GM20000 (cell line): ENCODE measurements at regions not wholly inside any gene's neighbourhood (a gene's known extent, or its start where the extent isn't known, plus 50 kb on each side); places are given as distances from the start of the nearest gene placed in this dataset.

Source experiments
- DNase-seq: peaks from one replicate; pipeline ENCODE4 v3.0.0; 2012; ENCODE audit warnings: low spot score
- CTCF ChIP-seq: IDR thresholded peaks from 2 replicates; pipeline ENCODE4 v1.5.1; 2012; ENCODE audit warnings: mild to moderate bottlenecking, control low read depth; ENCODE audit errors: extremely low read depth, missing control alignments

DNA sequence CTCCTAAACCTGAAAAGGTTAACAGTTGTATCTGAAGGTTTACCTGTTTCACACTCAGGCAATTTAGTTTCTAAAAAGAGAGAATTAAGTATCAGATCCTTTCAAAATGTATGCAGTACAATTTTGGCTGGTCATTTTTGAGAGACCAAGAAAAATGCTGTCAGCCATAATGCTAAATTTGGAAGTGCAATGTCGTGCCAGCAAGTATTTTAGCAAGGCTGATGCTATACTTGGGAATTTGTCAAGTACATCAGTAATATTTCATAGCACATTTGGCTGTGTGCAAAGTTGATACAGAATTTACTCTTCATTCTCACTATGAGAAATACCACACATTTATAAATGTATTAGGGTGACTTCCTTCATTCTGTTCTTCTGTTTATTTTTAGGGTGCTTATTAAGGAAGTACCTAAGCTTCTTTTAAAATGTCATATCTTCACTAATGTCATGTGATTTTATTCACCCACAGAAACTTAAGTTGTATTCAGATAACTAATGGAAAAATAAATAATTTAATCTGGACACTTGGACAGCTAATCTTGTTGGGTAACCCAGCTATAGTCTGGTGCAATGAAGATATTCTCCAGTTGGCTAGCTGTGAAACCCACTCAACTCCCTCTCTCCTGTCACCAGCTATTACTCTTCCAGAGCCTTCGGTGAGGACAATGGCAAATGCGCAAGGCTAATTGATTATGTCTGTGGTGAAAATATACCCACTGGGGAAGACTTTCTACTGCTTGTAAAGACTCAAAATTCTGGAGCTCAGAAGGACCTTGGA is 84.2 kb upstream of the TLL1 start:
- no peak for TF ChIP-seq CTCF
- DNase-seq: no peak

GRCh38 chr4:165793236-165793635 is 79.8 kb upstream of the TLL1 start:
- TF ChIP-seq CTCF: no peak
- DNase-seq: no peak

GRCh38 chr4:165794834-165795233 is 78.2 kb upstream of the TLL1 start:
- no peak for TF ChIP-seq CTCF
- DNase-seq: no peak

DNA sequence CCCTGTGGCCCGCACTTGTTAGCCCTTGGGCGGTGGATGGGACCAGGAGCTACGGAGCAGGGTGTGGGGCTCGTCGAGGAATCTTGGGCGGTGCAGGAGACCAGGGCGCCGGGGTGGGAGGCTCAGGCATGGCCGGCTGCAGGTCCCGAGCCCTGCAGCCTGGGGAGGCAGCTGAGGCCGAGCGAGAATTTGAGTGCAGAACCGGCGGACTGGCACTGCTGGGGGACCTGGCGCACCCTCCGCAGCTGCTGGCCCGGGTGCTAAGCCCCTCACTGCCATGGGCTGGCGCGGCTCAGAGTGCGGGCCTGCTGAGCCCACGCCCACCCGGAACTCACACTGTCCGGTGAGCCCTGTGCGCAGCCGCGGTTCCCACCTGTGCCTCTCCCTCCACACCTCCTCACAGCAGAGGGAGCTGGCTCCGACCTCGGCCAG is 73.6 kb upstream of the TLL1 start:
- no peak for TF ChIP-seq CTCF
- no peak for DNase-seq

GRCh38 chr4:165802452-165802851 is 70.6 kb upstream of the TLL1 start:
- DNase-seq: no peak

GRCh38 chr4:165803005-165803404 is 70.0 kb upstream of the TLL1 start:
- TF ChIP-seq CTCF: no peak
- DNase-seq: no peak

More at GRCh38 chr4:165802452-165802851, 70.6 kb upstream of the TLL1 start:
- no peak for TF ChIP-seq CTCF

GRCh38 chr4:165805406-165805805 is 67.6 kb upstream of the TLL1 start:
- no peak for TF ChIP-seq CTCF
- DNase-seq: no peak
